Astrocyte (in vitro differentiated cells and primary cell): ENCODE measurements at regions not wholly inside any gene's neighbourhood (a gene's known extent, or its start where the extent isn't known, plus 50 kb on each side); places are given as distances from the start of the nearest gene placed in this dataset.

Experiments used
- CTCF ChIP-seq: IDR thresholded peaks from 2 replicates; pipeline ENCODE4 v1.5.1; 2011; ENCODE audit warnings: low read depth, mild to moderate bottlenecking, inconsistent platforms, low read length, moderate library complexity; ENCODE audit not compliant: insufficient read depth
- EZH2 ChIP-seq: IDR thresholded peaks from 2 replicates; pipeline ENCODE4 v1.6.1; 2012; ENCODE audit warnings: mild to moderate bottlenecking, low read length, inconsistent platforms; ENCODE audit not compliant: insufficient read depth

GRCh38 chr5:163623986-163624385, 118.6 kb downstream of the MAT2B start:
- TF ChIP-seq CTCF (no peak), EZH2 (no peak)
